K562 (cell line): ENCODE measurements at regions not wholly inside any gene's neighbourhood (a gene's known extent, or its start where the extent isn't known, plus 50 kb on each side); places are given as distances from the start of the nearest gene placed in this dataset.

Experiments
- ATAC-seq: fragments of 200-7000 bp; cut with Tn5 transposase; 3 replicates; pipeline ENCODE4 v1.9.1; 2020; ENCODE audit warnings: moderate library complexity
- BruUV-seq: library from RNA; stranded (reverse); fragments of 400-500 nt; replicated peaks from 2 replicates; lab custom pipeline; 2021; lab: Mats Ljungman, UMichigan
- CTCF ChIA-PET: fragments of 300-600 bp; formaldehyde crosslinking; extraction: SDS; loops from one replicate; lab custom pipeline; 2021; ENCODE audit warnings: low intra/inter-chr PET ratio; lab: Yijun Ruan, JAX
- POLR2A ChIA-PET: fragments of 300-600, 350-650 bp; sonication (Branson Sonifier 250); formaldehyde crosslinking; extraction: SDS; loops from one replicate; lab custom pipeline; 2021; ENCODE audit warnings: antibody characterized with exemption, inconsistent platforms; lab: Yijun Ruan, JAX
- DNase-seq, 4 experiments: peaks; one replicate each; pipeline versions ENCODE4 v3.0.0 to v3.0.0-alpha.2; 2011 to 2018; ENCODE audit warnings: low spot score in 3 of 4, mixed read lengths in 3 of 4; ENCODE audit errors: extremely low read depth in 1 of 4
- FAIRE-seq: peaks from 2 replicates; lab custom pipeline; 2011; peaks lifted over from hg19 to GRCh38; lab: Jason Lieb, UNC
- H2AFZ ChIP-seq: 2 replicates; pipeline ENCODE4 v1.6.0; 2011; ENCODE audit warnings: low read depth, low read length, control low read depth, inconsistent platforms
- H3K27ac ChIP-seq: fragments of 200-600 bp; 3 replicates; pipeline ENCODE4 v1.8.0; 2011; ENCODE audit warnings: low read depth, mild to moderate bottlenecking, control low read depth, inconsistent platforms, low read length, moderate library complexity, mixed read lengths; ENCODE audit errors: extremely low read depth
- H3K27me3 ChIP-seq, 2 experiments: fragments of 300-600 bp in 1 of 2; 2 replicates in 1 of 2; 3 replicates in 1 of 2; pipeline versions ENCODE4 v1.6.0 to v1.8.0; 2011; ENCODE audit warnings: inconsistent platforms in 2 of 2, low read length in 2 of 2, mild to moderate bottlenecking in 1 of 2, mixed read lengths in 1 of 2, moderate library complexity in 1 of 2; ENCODE audit not compliant: control insufficient read depth in 2 of 2, insufficient read depth in 2 of 2
- H3K36me3 ChIP-seq: fragments of 300-600 bp; 3 replicates; pipeline ENCODE4 v1.8.0; 2011; ENCODE audit warnings: mild to moderate bottlenecking, low read length, inconsistent platforms; ENCODE audit not compliant: control insufficient read depth, insufficient read depth
- H3K4me1 ChIP-seq, 2 experiments: fragments of 200-600 bp in 1 of 2; replicated peaks in 1 of 2; 2 replicates in 1 of 2; 3 replicates in 1 of 2; pipeline versions ENCODE4 v1.5.1 to v1.8.0; 2011; ENCODE audit warnings: inconsistent platforms in 2 of 2, low read length in 2 of 2, mild to moderate bottlenecking in 1 of 2, mixed read lengths in 1 of 2, moderate library complexity in 1 of 2; ENCODE audit not compliant: control insufficient read depth in 2 of 2, insufficient read depth in 2 of 2
- H3K4me2 ChIP-seq: 2 replicates; pipeline ENCODE4 v1.6.1; 2011; ENCODE audit warnings: low read length, control low read depth, inconsistent platforms, mixed read lengths; ENCODE audit not compliant: insufficient read depth
- H3K4me3 ChIP-seq: fragments of 200-600 bp; sonication (generic), shearing (Covaris generic); 2 replicates; pipeline ENCODE4 v1.5.1; 2016; ENCODE audit warnings: control low read depth, inconsistent platforms
- H3K79me2 ChIP-seq: fragments of 200-600 bp; 3 replicates; pipeline ENCODE4 v1.8.0; 2011; ENCODE audit warnings: low read length, inconsistent platforms; ENCODE audit not compliant: control insufficient read depth, insufficient read depth
- H3K9ac ChIP-seq, 2 experiments: 2 replicates each; pipeline versions ENCODE4 v1.6.0 to v1.6.1; 2011; ENCODE audit warnings: low read depth in 2 of 2, low read length in 2 of 2, control low read depth in 1 of 2, inconsistent platforms in 1 of 2, mild to moderate bottlenecking in 1 of 2, mixed read lengths in 1 of 2; ENCODE audit not compliant: insufficient read depth in 1 of 2
- H3K9me1 ChIP-seq: one replicate; pipeline ENCODE4 v1.6.0; 2011; ENCODE audit warnings: inconsistent platforms, mild to moderate bottlenecking, low read length, moderate library complexity; ENCODE audit not compliant: control insufficient read depth, insufficient read depth
- H3K9me3 ChIP-seq: replicated peaks from 2 replicates; pipeline ENCODE4 v1.5.1; 2011; ENCODE audit warnings: low read depth, low read length, inconsistent platforms; ENCODE audit not compliant: control insufficient read depth, insufficient read depth
- H4K20me1 ChIP-seq: replicated peaks from 2 replicates; pipeline ENCODE4 v1.6.1; 2011; ENCODE audit warnings: low read length, inconsistent platforms, mixed read lengths; ENCODE audit not compliant: control insufficient read depth, insufficient read depth
- CHAMP1 ChIP-seq: fragments of 450-650 bp; IDR thresholded peaks from 2 replicates; pipeline ENCODE4 v1.6.1; 2016; ENCODE audit warnings: mild to moderate bottlenecking
- DIDO1 ChIP-seq: fragments of 450-650 bp; IDR thresholded peaks from 2 replicates; pipeline ENCODE4 v1.6.1; 2016; ENCODE audit warnings: low read depth, missing biosample characterization, missing genetic modification characterization
- MTA1 ChIP-seq: fragments of 450-650 bp; IDR thresholded peaks from 2 replicates; pipeline ENCODE4 v1.6.1; 2017; ENCODE audit warnings: borderline replicate concordance
- NEUROD1 ChIP-seq: fragments of 150-350 bp; IDR thresholded peaks from 2 replicates; pipeline ENCODE4 v1.6.1; 2014; ENCODE audit warnings: borderline replicate concordance, low read length, low read depth; ENCODE audit not compliant: partially characterized antibody
- TAF1 ChIP-seq: IDR thresholded peaks from 2 replicates; pipeline ENCODE4 v1.6.1; 2011; ENCODE audit warnings: mild to moderate bottlenecking, low read length, moderate library complexity; ENCODE audit not compliant: insufficient read depth, control insufficient read depth, severe bottlenecking; ENCODE audit errors: extremely low read depth
- TBP ChIP-seq: optimal IDR thresholded peaks from 2 replicates; pipeline ENCODE3; 2011; ENCODE audit warnings: low read depth, low read length, improper control_type of control experiment
- WGBS: fragments of 100-300 bp; shearing (Covaris generic); methylation state at CpG from one replicate; pipeline ENCODE4 v1.1.6; 2016; ENCODE audit warnings: low coverage, mixed read lengths; ENCODE audit not compliant: insufficient coverage; ENCODE audit errors: missing lambda C conversion rate; 5-methylcytosine and 5-hydroxymethylcytosine counted together
- in situ Hi-C: fragments of 300-500 bp; cut with MboI; formaldehyde crosslinking; loops from 4 replicates; pipeline ENCODE4 v1.15.0; 2018; ENCODE audit warnings: inconsistent platforms, mixed read lengths
- intact Hi-C: fragments of 100-400 bp; cut with micrococcal nuclease; formaldehyde crosslinking; loops from 2 replicates; pipeline ENCODE4 v1.14.2; 2022

GRCh38 chr3:124318656-124319055 is 326.7 kb upstream of the ROPN1 start:
- Histone ChIP-seq H2AFZ (no peak overlapping the region), H3K9me1 (no peaks in the 10 kb centered on the region)
- no peak for ATAC-seq
- TF ChIP-seq NEUROD1: no peak
- TF ChIP-seq DIDO1 (tag): no peak
- TF ChIP-seq CHAMP1: no peak
- no peak for TF ChIP-seq TAF1
- no peak for TF ChIP-seq MTA1
- TF ChIP-seq TBP: no peak
- TF ChIP-seq, all 486 proteins: peak for 0
- H4K20me1 ChIP-seq: no peaks in the 10 kb centered on the region
- no peaks in the 10 kb centered on the region for H3K36me3 ChIP-seq
- no peak for FAIRE-seq
- in situ Hi-C loops: no loop called here
- BruUV-seq: no TSS peak
- H3K9ac ChIP-seq: no peak overlapping the region
- H3K27me3 ChIP-seq: no peaks in the 10 kb centered on the region; a peak in 1 of 5 replicates
- 0% methylated on average over 3 of the region's 3 CpGs for WGBS
- no peak overlapping the region for H3K27ac ChIP-seq
- no peak for DNase-seq
- H3K4me2 ChIP-seq: no peak overlapping the region
- H3K4me1 ChIP-seq: no peaks in the 10 kb centered on the region
- H3K9me3 ChIP-seq: no peaks in the 10 kb centered on the region
- CTCF ChIA-PET: no interaction called here
- H3K4me3 ChIP-seq: no peak overlapping the region
- POLR2A ChIA-PET: no interaction called here
- intact Hi-C loops: no loop called here
- H3K79me2 ChIP-seq: no peaks in the 10 kb centered on the region
